Smooth muscle cell of the brain vasculature (primary cell): ENCODE measurements at regions not wholly inside any gene's neighbourhood (a gene's known extent, or its start where the extent isn't known, plus 50 kb on each side); places are given as distances from the start of the nearest gene placed in this dataset.
"Not testable (repeated sequence)": the region's sequence is repeated elsewhere in the genome, so short reads cannot be mapped to it uniquely, and the experiment has no call there.

Experiments used
- DNase-seq: peaks from one replicate; pipeline ENCODE4 v3.0.0-alpha.2; 2012; ENCODE audit warnings: low read depth, low spot score

- no peak for DNase-seq
Observed at GRCh38 chrX:44785652-44786051, 58.2 kb upstream of the DUSP21 start.

- no peak for DNase-seq
Observed at GRCh38 chrX:44784241-44784640, 59.6 kb upstream of the DUSP21 start.

- DNase-seq: no peak
Observed at GRCh38 chrX:44778254-44778653, 65.6 kb upstream of the DUSP21 start.

- no peak for DNase-seq
Observed at GRCh38 chrX:44775726-44776125, 68.1 kb upstream of the DUSP21 start.

GRCh38 chrX:44774066-44774465, 69.8 kb upstream of the DUSP21 start:
- not testable (repeated sequence) for DNase-seq

- no peak for DNase-seq
Observed at GRCh38 chrX:44770121-44770520, 73.7 kb upstream of the DUSP21 start.

GRCh38 chrX:44767308-44767707, 76.5 kb upstream of the DUSP21 start:
- DNase-seq: no peak

GRCh38 chrX:44765556-44765955, 78.3 kb upstream of the DUSP21 start:
- DNase-seq: peak; percentile 4

- no peak for DNase-seq
Observed at GRCh38 chrX:44747969-44748368, 95.9 kb upstream of the DUSP21 start.

GRCh38 chrX:44747317-44747716, 96.5 kb upstream of the DUSP21 start:
- DNase-seq: no peak

GRCh38 chrX:44744799-44745198, 99.0 kb upstream of the DUSP21 start:
- no peak for DNase-seq

GRCh38 chrX:44742480-44743155, 101.2 kb upstream of the DUSP21 start:
- DNase-seq: no peak

GRCh38 chrX:44741859-44742258, 102.0 kb upstream of the DUSP21 start:
- DNase-seq: not testable (repeated sequence)

- DNase-seq: not testable (repeated sequence)
Observed at GRCh38 chrX:44741458-44741857, 102.4 kb upstream of the DUSP21 start.

- no peak for DNase-seq
Observed at GRCh38 chrX:44735498-44735897, 108.3 kb upstream of the DUSP21 start.

GRCh38 chrX:44733931-44734330, 109.9 kb upstream of the DUSP21 start:
- no peak for DNase-seq

GRCh38 chrX:44731160-44731559, 112.7 kb upstream of the DUSP21 start:
- no peak for DNase-seq

GRCh38 chrX:44723426-44723825, 120.4 kb upstream of the DUSP21 start:
- no peak for DNase-seq

GRCh38 chrX:44708470-44708869, 135.4 kb upstream of the DUSP21 start:
- no peak for DNase-seq

GRCh38 chrX:44705817-44706551, 137.8 kb upstream of the DUSP21 start:
- no peak for DNase-seq

GRCh38 chrX:44698357-44698756, 145.5 kb upstream of the DUSP21 start:
- DNase-seq: no peak

- DNase-seq: no peak
Observed at GRCh38 chrX:44693255-44693654, 150.6 kb upstream of the DUSP21 start.

GRCh38 chrX:44690129-44690528, 147.5 kb upstream of the FUNDC1 start:
- no peak for DNase-seq
